Vagina (tissue), 2 donors: ENCODE measurements at regions not wholly inside any gene's neighbourhood (a gene's known extent, or its start where the extent isn't known, plus 50 kb on each side); places are given as distances from the start of the nearest gene placed in this dataset.
A peak's percentile ranks its signal among the peaks of the same experiment; 100 is the strongest.

Experiments used
- DNase-seq, 2 donors: peaks; one replicate each; pipeline ENCODE4 v3.0.0-alpha.2; 2017; ENCODE audit errors: extremely low spot score in 2 of 2
- H3K27ac ChIP-seq: fragments of 200-600 bp; sonication (generic); one replicate; pipeline ENCODE4 v1.5.1; 2019
- H3K27me3 ChIP-seq: fragments of 200-600 bp; sonication (generic); one replicate; pipeline ENCODE4 v1.5.1; 2019
- H3K36me3 ChIP-seq, 2 donors: fragments of 200-600 bp; sonication (generic); one replicate each; pipeline ENCODE4 v1.5.1; 2017 to 2019
- H3K4me1 ChIP-seq: fragments of 200-600 bp; sonication (generic); one replicate; pipeline ENCODE4 v1.5.1; 2019
- H3K4me3 ChIP-seq, 2 donors: fragments of 200-600 bp; sonication (generic); 1 replicate in 1 of 2; 2 replicates in 1 of 2; pipeline ENCODE4 v1.5.1; 2016 to 2019
- H3K9me3 ChIP-seq: fragments of 200-600 bp; sonication (generic); one replicate; pipeline ENCODE4 v1.5.1; 2019
- CTCF ChIP-seq, 3 experiments: fragments of 450-650 bp in 2 of 3; fragments of 200-600 bp in 1 of 3; sonication (generic) in 1 of 3; IDR thresholded peaks; one replicate each; pipeline ENCODE4 v1.5.1; 2017 to 2019; ENCODE audit warnings: antibody characterized with exemption in 3 of 3, mild to moderate bottlenecking in 2 of 3, moderate library complexity in 2 of 3
- POLR2A ChIP-seq, 2 donors: fragments of 450-650 bp; IDR thresholded peaks; one replicate each; pipeline ENCODE4 v1.6.1; 2017; ENCODE audit warnings: antibody characterized with exemption in 2 of 2, mild to moderate bottlenecking in 2 of 2, moderate library complexity in 2 of 2
- POLR2AphosphoS5 ChIP-seq, 2 donors: sonication (generic); formaldehyde crosslinking; IDR thresholded peaks; one replicate each; pipeline ENCODE4 v1.9.0; 2017; ENCODE audit warnings: antibody characterized with exemption in 2 of 2, mild to moderate bottlenecking in 2 of 2, low read depth in 1 of 2; ENCODE audit not compliant: insufficient read depth in 1 of 2
- intact Hi-C: fragments of 100-400 bp; cut with DNase I; formaldehyde crosslinking; loops from one replicate; pipeline ENCODE4 v1.15.1; 2023

- intact Hi-C loops, result no loop called here
- no peak for TF ChIP-seq POLR2A (IDR thresholded peaks at IDR 0.05)
- no peak for TF ChIP-seq CTCF (IDR thresholded peaks at IDR 0.05)
- no peak for TF ChIP-seq POLR2AphosphoS5 (IDR thresholded peaks at IDR 0.05; ENCODE audit: insufficient read depth in 1 of 2, low read depth in 1 of 2)
- Histone ChIP-seq H3K4me3 (no peak overlapping the region), H3K4me1 (peaks cover 13% of the 10 kb centered on the region), H3K27me3 (no peaks in the 10 kb centered on the region), H3K36me3 (no peaks in the 10 kb centered on the region), H3K9me3 (no peaks in the 10 kb centered on the region), H3K27ac (no peak overlapping the region)
- DNase-seq, result no peak
Observed at GRCh38 chr4:184958923-184959210, 59.4 kb upstream of the HELT start.

GRCh38 chr4:184959309-184959708, 59.0 kb upstream of the HELT start:
- TF ChIP-seq POLR2AphosphoS5 (IDR thresholded peaks at IDR 0.05; ENCODE audit: insufficient read depth in 1 of 2, low read depth in 1 of 2) (no peak), CTCF (IDR thresholded peaks at IDR 0.05) (no peak), POLR2A (IDR thresholded peaks at IDR 0.05) (no peak)

GRCh38 chr4:184959786-184960185, 58.5 kb upstream of the HELT start:
- H3K36me3 ChIP-seq, result no peaks in the 10 kb centered on the region
- no peak overlapping the region for H3K4me3 ChIP-seq
- DNase-seq, result peak; percentile 69 to 84
- no peak overlapping the region for H3K27ac ChIP-seq
- H3K9me3 ChIP-seq, result no peaks in the 10 kb centered on the region
- TF ChIP-seq CTCF (IDR thresholded peaks at IDR 0.05) (no peak), POLR2A (IDR thresholded peaks at IDR 0.05) (no peak), POLR2AphosphoS5 (IDR thresholded peaks at IDR 0.05; ENCODE audit: insufficient read depth in 1 of 2, low read depth in 1 of 2) (no peak)
- intact Hi-C loops, result no loop called here
- H3K4me1 ChIP-seq, result peaks cover 13% of the 10 kb centered on the region
- no peaks in the 10 kb centered on the region for H3K27me3 ChIP-seq

More at GRCh38 chr4:184959309-184959708, 59.0 kb upstream of the HELT start:
- Histone ChIP-seq H3K9me3 (no peaks in the 10 kb centered on the region), H3K36me3 (no peaks in the 10 kb centered on the region), H3K4me1 (peaks cover 13% of the 10 kb centered on the region), H3K27me3 (no peaks in the 10 kb centered on the region), H3K4me3 (no peak overlapping the region), H3K27ac (no peak overlapping the region)
- DNase-seq, result peak; percentile 81 to 83
- intact Hi-C loops, result no loop called here

- no peaks in the 10 kb centered on the region for H3K36me3 ChIP-seq
- intact Hi-C loops, result no loop called here
- peaks cover 13% of the 10 kb centered on the region for H3K4me1 ChIP-seq
- peak; percentile 49 to 82 for DNase-seq
- no peak overlapping the region for H3K4me3 ChIP-seq
- H3K27ac ChIP-seq, result no peak overlapping the region
- no peak for TF ChIP-seq CTCF (IDR thresholded peaks at IDR 0.05)
- no peak for TF ChIP-seq POLR2A (IDR thresholded peaks at IDR 0.05)
- TF ChIP-seq POLR2AphosphoS5 (IDR thresholded peaks at IDR 0.05; ENCODE audit: insufficient read depth in 1 of 2, low read depth in 1 of 2), result no peak
- no peaks in the 10 kb centered on the region for H3K9me3 ChIP-seq
- no peaks in the 10 kb centered on the region for H3K27me3 ChIP-seq
Observed at GRCh38 chr4:184960505-184960971, 57.8 kb upstream of the HELT start.

- Histone ChIP-seq H3K9me3 (no peaks in the 10 kb centered on the region), H3K4me1 (peaks cover 13% of the 10 kb centered on the region), H3K27me3 (no peaks in the 10 kb centered on the region), H3K4me3 (no peak overlapping the region), H3K27ac (no peak overlapping the region), H3K36me3 (no peaks in the 10 kb centered on the region)
- TF ChIP-seq POLR2A (IDR thresholded peaks at IDR 0.05) (no peak), CTCF (IDR thresholded peaks at IDR 0.05) (no peak), POLR2AphosphoS5 (IDR thresholded peaks at IDR 0.05; ENCODE audit: insufficient read depth in 1 of 2, low read depth in 1 of 2) (no peak)
- peak; percentile 60 to 61 for DNase-seq
- intact Hi-C loops, result no loop called here
Observed at GRCh38 chr4:184961660-184962059, 56.6 kb upstream of the HELT start.
